ACHN (cell line): ENCODE measurements at regions not wholly inside any gene's neighbourhood (a gene's known extent, or its start where the extent isn't known, plus 50 kb on each side); places are given as distances from the start of the nearest gene placed in this dataset.

Experiments used
- DNase-seq: peaks from one replicate; pipeline ENCODE4 v3.0.0-alpha.2; 2015
- in situ Hi-C: cut with HindIII; loops from 2 replicates; pipeline ENCODE4 v1.10.0; 2017; ENCODE audit warnings: low sequenced_read_pairs, low pct_ligation_motif_present, low pct_unique_long_range_greater_than_20kb

GRCh38 chr2:220528180-220528675, 900.8 kb downstream of the SLC4A3 start:
- in situ Hi-C loops: no loop called here
- DNase-seq: no peak

GRCh38 chr2:220531216-220531615, 903.8 kb downstream of the SLC4A3 start:
- DNase-seq: no peak
- in situ Hi-C loops: no loop called here

- DNase-seq: peak; percentile 25
Measured at GRCh38 chr2:220533485-220533884, 906.1 kb downstream of the SLC4A3 start.

GRCh38 chr2:220539481-220539880, 912.1 kb downstream of the SLC4A3 start:
- in situ Hi-C loops: no loop called here

More at GRCh38 chr2:220533485-220533884, 906.1 kb downstream of the SLC4A3 start:
- in situ Hi-C loops: no loop called here

GRCh38 chr2:220544049-220544448, 916.6 kb downstream of the SLC4A3 start:
- no peak for DNase-seq
- in situ Hi-C loops: no loop called here

More at GRCh38 chr2:220539481-220539880, 912.1 kb downstream of the SLC4A3 start:
- DNase-seq: no peak

GRCh38 chr2:220550995-220551700, 923.7 kb downstream of the SLC4A3 start:
- in situ Hi-C loops: no loop called here
- DNase-seq: no peak

GRCh38 chr2:220552790-220553535, 925.5 kb downstream of the SLC4A3 start:
- no peak for DNase-seq
- in situ Hi-C loops: no loop called here

GRCh38 chr2:220555961-220556630, 928.7 kb downstream of the SLC4A3 start:
- in situ Hi-C loops: no loop called here
- DNase-seq: peak; percentile 50

- DNase-seq: peak; percentile 76
- in situ Hi-C loops: no loop called here
Measured at GRCh38 chr2:220556658-220557057, 929.2 kb downstream of the SLC4A3 start.

- in situ Hi-C loops: no loop called here
- DNase-seq: no peak
Measured at GRCh38 chr2:220560192-220560591, 932.8 kb downstream of the SLC4A3 start.

GRCh38 chr2:220562375-220563140, 935.1 kb downstream of the SLC4A3 start:
- no peak for DNase-seq
- in situ Hi-C loops: no loop called here

GRCh38 chr2:220568296-220568695, 940.9 kb downstream of the SLC4A3 start:
- in situ Hi-C loops: no loop called here
- no peak for DNase-seq

- in situ Hi-C loops: no loop called here
- DNase-seq: no peak
Measured at GRCh38 chr2:220569112-220569897, 941.9 kb downstream of the SLC4A3 start.

- DNase-seq: no peak
- in situ Hi-C loops: no loop called here
Measured at GRCh38 chr2:220572385-220572784, 945.0 kb downstream of the SLC4A3 start.

GRCh38 chr2:220574038-220574437, 946.6 kb downstream of the SLC4A3 start:
- in situ Hi-C loops: no loop called here
- no peak for DNase-seq

GRCh38 chr2:220575963-220576362, 948.5 kb downstream of the SLC4A3 start:
- in situ Hi-C loops: no loop called here
- DNase-seq: no peak

GRCh38 chr2:220579452-220579851, 952.0 kb downstream of the SLC4A3 start:
- in situ Hi-C loops: no loop called here
- DNase-seq: no peak

- in situ Hi-C loops: no loop called here
- DNase-seq: no peak
Measured at GRCh38 chr2:220580113-220580512, 952.7 kb downstream of the SLC4A3 start.
